ENCODE measurements at regions not wholly inside any gene's neighbourhood (a gene's known extent, or its start where the extent isn't known, plus 50 kb on each side); places are given as distances from the start of the nearest gene placed in this dataset.

- no peaks in the 10 kb centered on the region for H3K4me1 ChIP-seq (ENCODE audit: insufficient read depth, low read length, severe bottlenecking)
- no peaks in the 10 kb centered on the region for H4K20me1 ChIP-seq (ENCODE audit: insufficient read depth, low read length)
- H2AFZ ChIP-seq (ENCODE audit: low read length), result no peak overlapping the region
- H3K4me3 ChIP-seq (ENCODE audit: low read depth, low read length, poor library complexity, severe bottlenecking), result no peak overlapping the region
- H3K27ac ChIP-seq (ENCODE audit: low read depth, low read length, poor library complexity, severe bottlenecking), result no peak overlapping the region
- no peaks in the 10 kb centered on the region for H3K9me3 ChIP-seq (ENCODE audit: low read length)
- H3K9ac ChIP-seq (ENCODE audit: low read length), result no peak overlapping the region
- no peaks in the 10 kb centered on the region for H3K36me3 ChIP-seq (ENCODE audit: insufficient read depth, low read length)
- H3K27me3 ChIP-seq (ENCODE audit: insufficient read depth, low read length), result no peaks in the 10 kb centered on the region
- H3K9me2 ChIP-seq (ENCODE audit: low read depth, low read length), result no peaks in the 10 kb centered on the region
- no peaks in the 10 kb centered on the region for H3K79me2 ChIP-seq (ENCODE audit: insufficient read depth, low read length)
- no peak overlapping the region for H3K4me2 ChIP-seq (ENCODE audit: low read length)
- TF ChIP-seq CTCF (IDR thresholded peaks at IDR 0.05; ENCODE audit: low read length) (no peak), EZH2 (IDR thresholded peaks at IDR 0.05; ENCODE audit: borderline replicate concordance, low read length) (no peak)
- no peaks in the 10 kb centered on the region for H3F3A ChIP-seq (ENCODE audit: insufficient read depth, low read length)
Observed at GRCh38 chr13:37375724-37376123, 222.8 kb downstream of the POSTN start.

- Histone ChIP-seq H3K79me2 (ENCODE audit: insufficient read depth, low read length) (no peaks in the 10 kb centered on the region), H3K27ac (ENCODE audit: low read depth, low read length, poor library complexity, severe bottlenecking) (no peak overlapping the region), H3K4me2 (ENCODE audit: low read length) (no peak overlapping the region), H3K9me2 (ENCODE audit: low read depth, low read length) (no peaks in the 10 kb centered on the region), H3K36me3 (ENCODE audit: insufficient read depth, low read length) (no peaks in the 10 kb centered on the region), H4K20me1 (ENCODE audit: insufficient read depth, low read length) (no peaks in the 10 kb centered on the region), H3K9me3 (ENCODE audit: low read length) (no peaks in the 10 kb centered on the region), H3K4me1 (ENCODE audit: insufficient read depth, low read length, severe bottlenecking) (no peaks in the 10 kb centered on the region), H3K27me3 (ENCODE audit: insufficient read depth, low read length) (no peaks in the 10 kb centered on the region), H2AFZ (ENCODE audit: low read length) (no peak overlapping the region), H3K4me3 (ENCODE audit: low read depth, low read length, poor library complexity, severe bottlenecking) (no peak overlapping the region), H3F3A (ENCODE audit: insufficient read depth, low read length) (no peaks in the 10 kb centered on the region), H3K9ac (ENCODE audit: low read length) (no peak overlapping the region)
- TF ChIP-seq EZH2 (IDR thresholded peaks at IDR 0.05; ENCODE audit: borderline replicate concordance, low read length) (no peak), CTCF (IDR thresholded peaks at IDR 0.05; ENCODE audit: low read length) (no peak)
Observed at GRCh38 chr13:37375071-37375470, 223.5 kb downstream of the POSTN start.

- Histone ChIP-seq H3K9me2 (ENCODE audit: low read depth, low read length) (no peaks in the 10 kb centered on the region), H3K27me3 (ENCODE audit: insufficient read depth, low read length) (no peaks in the 10 kb centered on the region), H3K4me2 (ENCODE audit: low read length) (no peak overlapping the region), H3K79me2 (ENCODE audit: insufficient read depth, low read length) (no peaks in the 10 kb centered on the region), H3K36me3 (ENCODE audit: insufficient read depth, low read length) (no peaks in the 10 kb centered on the region), H3K4me1 (ENCODE audit: insufficient read depth, low read length, severe bottlenecking) (no peaks in the 10 kb centered on the region), H2AFZ (ENCODE audit: low read length) (no peak overlapping the region), H3K9me3 (ENCODE audit: low read length) (no peaks in the 10 kb centered on the region), H4K20me1 (ENCODE audit: insufficient read depth, low read length) (no peaks in the 10 kb centered on the region), H3K27ac (ENCODE audit: low read depth, low read length, poor library complexity, severe bottlenecking) (no peak overlapping the region), H3F3A (ENCODE audit: insufficient read depth, low read length) (no peaks in the 10 kb centered on the region), H3K9ac (ENCODE audit: low read length) (no peak overlapping the region), H3K4me3 (ENCODE audit: low read depth, low read length, poor library complexity, severe bottlenecking) (no peak overlapping the region)
- TF ChIP-seq CTCF (IDR thresholded peaks at IDR 0.05; ENCODE audit: low read length), result no peak
Observed at GRCh38 chr13:37369616-37370015, 229.0 kb downstream of the POSTN start.
